ENCODE measurements at regions not wholly inside any gene's neighbourhood (a gene's known extent, or its start where the extent isn't known, plus 50 kb on each side); places are given as distances from the start of the nearest gene placed in this dataset.

GRCh38 chr3:124089214-124089613, 97.3 kb upstream of the ROPN1 start:
- TF ChIP-seq CTCF (conservative IDR thresholded peaks at IDR 0.05; ENCODE audit: low read length) (no peak), EZH2phosphoT487 (IDR thresholded peaks at IDR 0.05; ENCODE audit: borderline replicate concordance) (no peak)

All from Loucy (cell line).